WTC11 (cell line): ENCODE measurements at regions not wholly inside any gene's neighbourhood (a gene's known extent, or its start where the extent isn't known, plus 50 kb on each side); places are given as distances from the start of the nearest gene placed in this dataset.

Experiments used
- ATAC-seq: fragments of 200-7000 bp; cut with Tn5 transposase; 2 replicates; pipeline ENCODE4 v1.10.0; 2021; ENCODE audit warnings: mild to moderate bottlenecking, moderate library complexity
- CTCF ChIA-PET: fragments of 300-600 bp; sonication (Branson Sonifier 250); formaldehyde crosslinking; loops from one replicate; lab custom pipeline; 2021; ENCODE audit warnings: antibody characterized with exemption; lab: Charles Lee
- POLR2A ChIA-PET: fragments of 350-600 bp; sonication (Branson Sonifier 250); formaldehyde crosslinking; loops from one replicate; lab custom pipeline; 2021; ENCODE audit warnings: antibody characterized with exemption; lab: Charles Lee
- DNase-seq: peaks from one replicate; pipeline ENCODE4 v3.0.0; 2021; ENCODE audit warnings: low spot score
- H3K27ac Mint-ChIP-seq: 2 replicates; pipeline ENCODE4 v1.8.0; 2021; ENCODE audit warnings: mixed read lengths
- H3K27me3 Mint-ChIP-seq: 2 replicates; pipeline ENCODE4 v1.8.0; 2021; ENCODE audit warnings: low read depth, mild to moderate bottlenecking, moderate library complexity, mixed read lengths
- H3K36me3 Mint-ChIP-seq: 2 replicates; pipeline ENCODE4 v1.8.0; 2021; ENCODE audit warnings: mixed read lengths
- H3K4me1 Mint-ChIP-seq: 2 replicates; pipeline ENCODE4 v1.8.0; 2022; ENCODE audit warnings: mixed read lengths
- H3K4me3 Mint-ChIP-seq: 2 replicates; pipeline ENCODE4 v1.8.0; 2021; ENCODE audit warnings: mild to moderate bottlenecking, moderate library complexity, mixed read lengths
- H3K9me3 Mint-ChIP-seq: 2 replicates; pipeline ENCODE4 v1.8.0; 2021; ENCODE audit warnings: mixed read lengths
- CREM ChIP-seq: sonication (generic); formaldehyde crosslinking; IDR thresholded peaks from 2 replicates; pipeline ENCODE4 v1.8.1; 2022; ENCODE audit warnings: mild to moderate bottlenecking, missing genetic modification reagents, moderate library complexity
- EMX1 ChIP-seq: fragments of 250-450 bp; sonication (Bioruptor Pico); IDR thresholded peaks from 2 replicates; pipeline ENCODE4 v1.8.0; 2021; ENCODE audit warnings: mild to moderate bottlenecking
- GTF2I ChIP-seq: fragments of 250-450 bp; sonication (Bioruptor Pico); conservative IDR thresholded peaks from 2 replicates; pipeline ENCODE4 v1.4.0; 2021; ENCODE audit warnings: mild to moderate bottlenecking
- NR2C2 ChIP-seq: sonication (generic); formaldehyde crosslinking; IDR thresholded peaks from 2 replicates; pipeline ENCODE4 v1.8.0; 2022; ENCODE audit warnings: mild to moderate bottlenecking, missing genetic modification reagents
- OVOL2 ChIP-seq: fragments of 250-450 bp; sonication (Bioruptor Pico); IDR thresholded peaks from 2 replicates; pipeline ENCODE4 v1.9.0; 2021; ENCODE audit warnings: mild to moderate bottlenecking, borderline replicate concordance
- PRRX2 ChIP-seq: fragments of 250-450 bp; sonication (Bioruptor Pico); IDR thresholded peaks from 2 replicates; pipeline ENCODE4 v1.8.0; 2021; ENCODE audit warnings: mild to moderate bottlenecking
- RELA ChIP-seq: sonication (generic); formaldehyde crosslinking; IDR thresholded peaks from 2 replicates; pipeline ENCODE4 v1.8.1; 2022; ENCODE audit warnings: missing genetic modification reagents, mild to moderate bottlenecking, borderline replicate concordance
- RORB ChIP-seq: fragments of 250-450 bp; sonication (Bioruptor Pico); IDR thresholded peaks from 2 replicates; pipeline ENCODE4 v1.9.0; 2021; ENCODE audit warnings: mild to moderate bottlenecking
- TCF7 ChIP-seq: sonication (generic); formaldehyde crosslinking; IDR thresholded peaks from 2 replicates; pipeline ENCODE4 v1.8.0; 2022; ENCODE audit warnings: mild to moderate bottlenecking, low read depth, missing genetic modification reagents, moderate library complexity
- ZNF138 ChIP-seq: sonication (generic); formaldehyde crosslinking; conservative IDR thresholded peaks from 2 replicates; pipeline ENCODE4 v1.8.1; 2022; ENCODE audit warnings: mild to moderate bottlenecking, moderate library complexity, missing genetic modification reagents
- ZNF263 ChIP-seq: sonication (generic); formaldehyde crosslinking; IDR thresholded peaks from 2 replicates; pipeline ENCODE4 v1.8.1; 2022; ENCODE audit warnings: low read depth, mild to moderate bottlenecking, moderate library complexity, missing genetic modification reagents
- ZNF423 ChIP-seq: fragments of 250-450 bp; sonication (Bioruptor Pico); IDR thresholded peaks from 2 replicates; pipeline ENCODE4 v2.1.2; 2022; ENCODE audit warnings: mild to moderate bottlenecking, moderate library complexity
- TF ChIP-seq, protein P1 (sequence below): sonication (generic); formaldehyde crosslinking; IDR thresholded peaks from 2 replicates; pipeline ENCODE4 v1.8.0; 2022; ENCODE audit warnings: mild to moderate bottlenecking, missing genetic modification reagents
- TF ChIP-seq, protein P2 (sequence below): sonication (generic); formaldehyde crosslinking; IDR thresholded peaks from 2 replicates; pipeline ENCODE4 v1.8.1; 2023; ENCODE audit warnings: mild to moderate bottlenecking, missing genetic modification reagents
- TF ChIP-seq, protein P3 (sequence below): sonication (generic); formaldehyde crosslinking; IDR thresholded peaks from 2 replicates; pipeline ENCODE4 v1.8.1; 2022; ENCODE audit warnings: mild to moderate bottlenecking, missing genetic modification reagents, moderate library complexity, borderline replicate concordance
- TF ChIP-seq, protein P4 (sequence below): fragments of 250-450 bp; sonication (Bioruptor Pico); conservative IDR thresholded peaks from 2 replicates; pipeline ENCODE4 v1.9.0; 2021; ENCODE audit warnings: mild to moderate bottlenecking
- TF ChIP-seq, protein P5 (sequence below): sonication (generic); formaldehyde crosslinking; IDR thresholded peaks from 2 replicates; pipeline ENCODE4 v1.8.0; 2022; ENCODE audit warnings: mild to moderate bottlenecking, missing genetic modification reagents

DNA sequence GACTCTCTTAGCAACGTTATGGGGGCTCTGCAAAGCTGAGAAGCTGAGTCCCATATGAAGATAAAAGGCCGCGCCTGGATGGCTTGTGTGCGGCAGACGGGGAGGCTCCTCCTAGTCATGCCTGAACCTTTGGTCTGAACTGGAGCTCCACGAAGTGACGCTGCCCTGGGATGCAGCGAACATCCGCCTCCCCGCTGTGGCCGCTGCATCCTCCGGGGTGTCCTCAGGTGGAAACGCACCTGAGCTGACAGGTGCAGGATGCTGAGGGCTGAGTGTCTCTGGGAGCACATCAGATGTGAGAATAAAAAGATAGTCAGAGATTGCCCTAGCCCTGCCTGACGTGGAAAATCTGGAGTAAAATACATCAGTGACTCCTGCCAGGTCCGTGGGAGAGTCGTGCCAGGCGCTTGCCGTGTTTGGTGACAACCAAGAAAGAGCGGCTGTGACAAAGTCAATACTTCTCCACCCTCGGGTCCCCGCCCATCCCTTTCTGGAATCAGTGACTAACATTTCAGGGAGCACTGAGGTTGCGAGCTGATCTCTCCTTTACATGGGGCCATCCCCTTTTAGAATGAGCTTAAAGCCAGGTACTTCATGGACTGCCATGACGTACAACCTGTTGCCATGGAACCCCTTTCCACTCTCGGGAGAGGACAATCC lies 162.8 kb upstream of the AFDN start:
- ChIA-PET CTCF (no interaction called here), POLR2A (no interaction called here)
- TF ChIP-seq EMX1 (CRISPR knock-in tag), result no peak
- TF ChIP-seq, protein P1, sequence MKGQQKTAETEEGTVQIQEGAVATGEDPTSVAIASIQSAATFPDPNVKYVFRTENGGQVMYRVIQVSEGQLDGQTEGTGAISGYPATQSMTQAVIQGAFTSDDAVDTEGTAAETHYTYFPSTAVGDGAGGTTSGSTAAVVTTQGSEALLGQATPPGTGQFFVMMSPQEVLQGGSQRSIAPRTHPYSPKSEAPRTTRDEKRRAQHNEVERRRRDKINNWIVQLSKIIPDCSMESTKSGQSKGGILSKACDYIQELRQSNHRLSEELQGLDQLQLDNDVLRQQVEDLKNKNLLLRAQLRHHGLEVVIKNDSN, result no peak
- TF ChIP-seq GTF2I (CRISPR knock-in tag), result no peak
- TF ChIP-seq, protein P2, sequence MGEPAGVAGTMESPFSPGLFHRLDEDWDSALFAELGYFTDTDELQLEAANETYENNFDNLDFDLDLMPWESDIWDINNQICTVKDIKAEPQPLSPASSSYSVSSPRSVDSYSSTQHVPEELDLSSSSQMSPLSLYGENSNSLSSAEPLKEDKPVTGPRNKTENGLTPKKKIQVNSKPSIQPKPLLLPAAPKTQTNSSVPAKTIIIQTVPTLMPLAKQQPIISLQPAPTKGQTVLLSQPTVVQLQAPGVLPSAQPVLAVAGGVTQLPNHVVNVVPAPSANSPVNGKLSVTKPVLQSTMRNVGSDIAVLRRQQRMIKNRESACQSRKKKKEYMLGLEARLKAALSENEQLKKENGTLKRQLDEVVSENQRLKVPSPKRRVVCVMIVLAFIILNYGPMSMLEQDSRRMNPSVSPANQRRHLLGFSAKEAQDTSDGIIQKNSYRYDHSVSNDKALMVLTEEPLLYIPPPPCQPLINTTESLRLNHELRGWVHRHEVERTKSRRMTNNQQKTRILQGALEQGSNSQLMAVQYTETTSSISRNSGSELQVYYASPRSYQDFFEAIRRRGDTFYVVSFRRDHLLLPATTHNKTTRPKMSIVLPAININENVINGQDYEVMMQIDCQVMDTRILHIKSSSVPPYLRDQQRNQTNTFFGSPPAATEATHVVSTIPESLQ (CRISPR knock-in tag), result no peak
- no peak for TF ChIP-seq NR2C2
- no peak for TF ChIP-seq TCF7 (CRISPR knock-in tag)
- no peak for TF ChIP-seq ZNF263
- TF ChIP-seq OVOL2 (CRISPR knock-in tag), result no peak
- TF ChIP-seq RELA (CRISPR knock-in tag), result no peak
- TF ChIP-seq ZNF423 (CRISPR knock-in tag), result no peak
- TF ChIP-seq PRRX2, result no peak
- TF ChIP-seq ZNF138, result no peak
- no peak for TF ChIP-seq RORB
- Mint-ChIP-seq H3K9me3 (no peaks in the 10 kb centered on the region), H3K36me3 (no peaks in the 10 kb centered on the region), H3K27ac (no peak overlapping the region), H3K4me3 (no peak overlapping the region), H3K27me3 (no peaks in the 10 kb centered on the region; the same call in 1 of the 2 replicates), H3K4me1 (peaks cover 7% of the 10 kb centered on the region; the same call in 1 of the 2 replicates)
- ATAC-seq, result no peak
- no peak for DNase-seq

DNA sequence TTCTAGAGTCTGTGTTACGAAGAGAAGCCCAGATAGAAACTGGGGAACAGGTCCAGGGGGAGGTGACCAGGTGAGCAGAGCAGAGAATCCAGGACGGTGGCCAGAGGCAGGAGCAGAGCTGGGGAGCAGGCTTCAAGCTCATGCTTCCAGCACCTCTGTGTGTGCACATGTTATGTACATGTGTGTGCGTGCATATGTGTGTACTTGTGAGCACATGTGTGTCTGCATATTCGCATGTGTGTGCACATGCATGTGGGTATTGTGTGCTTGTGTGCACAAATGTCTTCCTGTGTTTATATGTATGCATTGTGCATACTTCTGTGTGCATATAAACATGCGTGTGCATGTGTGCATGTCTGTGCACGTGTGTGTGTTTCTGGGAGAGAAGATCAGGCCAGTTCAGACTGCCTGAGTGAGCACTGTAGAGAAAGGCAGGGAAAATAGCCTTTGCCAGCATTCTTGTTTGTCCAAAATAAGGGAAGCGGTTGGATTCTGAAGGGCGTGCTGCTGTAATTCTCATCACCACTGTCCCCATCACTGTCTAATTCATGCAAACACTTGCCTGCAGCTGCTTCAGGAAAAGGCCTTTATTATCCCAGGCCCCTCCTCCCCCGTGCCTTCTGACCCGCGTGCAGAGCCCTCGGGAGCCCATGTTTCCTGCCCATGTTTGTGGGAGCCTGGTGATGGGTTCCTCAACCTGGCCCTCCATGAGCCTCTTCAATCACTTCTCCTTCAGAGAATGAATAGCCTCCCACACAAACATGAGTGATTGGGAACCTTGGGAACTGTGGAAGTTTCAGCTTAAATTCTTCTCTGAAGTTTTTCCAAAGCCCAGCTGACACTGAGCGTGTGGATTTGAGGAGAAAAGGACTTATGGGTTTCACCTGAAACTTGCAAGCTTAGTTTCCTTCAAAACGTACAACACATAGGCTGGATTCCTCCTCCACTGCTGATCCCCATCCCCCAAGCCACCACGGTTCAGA lies 161.7 kb upstream of the AFDN start:
- TF ChIP-seq, protein P3, sequence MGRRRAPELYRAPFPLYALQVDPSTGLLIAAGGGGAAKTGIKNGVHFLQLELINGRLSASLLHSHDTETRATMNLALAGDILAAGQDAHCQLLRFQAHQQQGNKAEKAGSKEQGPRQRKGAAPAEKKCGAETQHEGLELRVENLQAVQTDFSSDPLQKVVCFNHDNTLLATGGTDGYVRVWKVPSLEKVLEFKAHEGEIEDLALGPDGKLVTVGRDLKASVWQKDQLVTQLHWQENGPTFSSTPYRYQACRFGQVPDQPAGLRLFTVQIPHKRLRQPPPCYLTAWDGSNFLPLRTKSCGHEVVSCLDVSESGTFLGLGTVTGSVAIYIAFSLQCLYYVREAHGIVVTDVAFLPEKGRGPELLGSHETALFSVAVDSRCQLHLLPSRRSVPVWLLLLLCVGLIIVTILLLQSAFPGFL (CRISPR knock-in tag), result no peak
- no peak for TF ChIP-seq CREM (CRISPR knock-in tag)
- TF ChIP-seq, protein P4, sequence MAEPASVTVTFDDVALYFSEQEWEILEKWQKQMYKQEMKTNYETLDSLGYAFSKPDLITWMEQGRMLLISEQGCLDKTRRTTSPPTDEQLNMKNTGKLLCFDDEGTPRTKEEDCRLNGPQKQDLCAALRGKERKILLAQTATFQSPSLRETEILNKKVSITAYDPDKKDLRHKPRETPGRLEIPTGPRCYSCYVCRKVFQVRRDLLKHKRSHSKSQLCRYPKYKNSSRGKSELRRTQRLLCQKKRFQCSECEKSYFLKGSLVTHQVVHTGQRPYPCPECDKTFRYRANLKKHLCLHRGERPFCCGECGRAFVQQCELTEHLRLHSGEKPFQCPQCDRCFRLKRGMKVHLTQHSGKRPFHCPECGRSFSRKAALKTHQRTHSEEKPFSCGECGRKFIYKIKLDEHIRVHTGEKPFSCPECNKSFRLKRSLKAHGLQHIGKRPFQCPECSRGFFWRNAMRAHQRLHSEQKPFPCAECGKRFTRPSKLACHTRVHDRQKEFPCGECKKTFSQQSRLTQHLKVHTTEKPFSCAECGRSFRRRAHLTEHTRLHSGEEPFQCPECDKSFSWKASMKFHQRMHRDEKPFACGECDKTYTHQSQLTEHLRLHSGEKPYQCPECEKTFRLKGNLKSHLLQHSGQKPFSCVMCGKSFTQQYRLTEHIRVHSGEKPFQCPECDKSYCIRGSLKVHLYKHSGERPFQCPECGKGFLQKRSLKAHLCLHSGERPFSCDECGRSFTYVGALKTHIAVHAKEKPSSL, result no peak
- TF ChIP-seq, protein P5, sequence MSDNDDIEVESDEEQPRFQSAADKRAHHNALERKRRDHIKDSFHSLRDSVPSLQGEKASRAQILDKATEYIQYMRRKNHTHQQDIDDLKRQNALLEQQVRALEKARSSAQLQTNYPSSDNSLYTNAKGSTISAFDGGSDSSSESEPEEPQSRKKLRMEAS (CRISPR knock-in tag), result no peak
- H3K4me3 Mint-ChIP-seq, result no peak overlapping the region
- H3K9me3 Mint-ChIP-seq, result no peaks in the 10 kb centered on the region
- CTCF ChIA-PET, result no interaction called here
- ATAC-seq (no peak), DNase-seq (no peak)
- no peaks in the 10 kb centered on the region; the same call in 1 of the 2 replicates for H3K27me3 Mint-ChIP-seq
- no peak overlapping the region; the same call in 1 of the 2 replicates for H3K27ac Mint-ChIP-seq
- H3K36me3 Mint-ChIP-seq, result no peaks in the 10 kb centered on the region
- POLR2A ChIA-PET, result no interaction called here
- peaks cover 7% of the 10 kb centered on the region; the same call in 1 of the 2 replicates for H3K4me1 Mint-ChIP-seq
